ENCODE measurements at regions not wholly inside any gene's neighbourhood (a gene's known extent, or its start where the extent isn't known, plus 50 kb on each side); places are given as distances from the start of the nearest gene placed in this dataset.

DNA sequence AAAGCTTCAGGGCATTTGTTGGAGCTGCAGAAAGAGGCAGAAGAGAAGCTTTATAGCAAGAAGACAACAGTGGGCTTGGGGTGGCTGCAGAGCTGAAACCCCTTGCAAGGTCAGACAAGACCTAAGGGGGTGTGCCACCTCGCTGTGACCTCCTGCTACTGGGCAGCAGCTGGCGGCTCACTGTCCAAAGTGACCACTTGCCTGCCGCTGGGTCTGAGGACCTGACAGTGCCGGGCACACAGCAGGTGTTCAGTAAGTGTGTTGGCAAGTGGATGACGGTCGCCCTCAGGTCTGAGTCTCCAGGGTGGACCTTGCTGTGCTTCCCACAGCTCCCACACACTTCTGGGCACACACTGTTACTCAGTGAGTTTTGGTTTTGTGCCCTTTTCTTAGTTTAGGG lies 336.5 kb downstream of the C16orf95 start:
- Histone ChIP-seq H3K4me3 (no peak overlapping the region), H3K27me3 (replicated peaks in 1 of 2; ENCODE audit: control insufficient read depth in 2 of 2, insufficient read depth in 2 of 2, low read length in 1 of 2) (no peaks in the 10 kb centered on the region), H2AFZ (ENCODE audit: control insufficient read depth, low read depth, low read length) (no peak overlapping the region), H3K79me2 (ENCODE audit: control insufficient read depth, insufficient read depth, low read length) (no peaks in the 10 kb centered on the region), H3K27ac (ENCODE audit: control insufficient read depth, insufficient read depth) (no peak overlapping the region), H3K9me3 (replicated peaks; ENCODE audit: control insufficient read depth, insufficient read depth, low read length) (no peaks in the 10 kb centered on the region; the same call in 2 of the 3 replicates), H3K4me1 (ENCODE audit: control insufficient read depth, insufficient read depth, low read length) (no peaks in the 10 kb centered on the region), H3K36me3 (ENCODE audit: control insufficient read depth in 2 of 2, insufficient read depth in 2 of 2, low read length in 1 of 2) (no peaks in the 10 kb centered on the region), H4K20me1 (ENCODE audit: control insufficient read depth, insufficient read depth) (no peaks in the 10 kb centered on the region), H3K9ac (ENCODE audit: control insufficient read depth, insufficient read depth, low read length) (no peak overlapping the region), H3K4me2 (ENCODE audit: control insufficient read depth, insufficient read depth) (no peak overlapping the region)
- ATAC-seq (no peak), DNase-seq (ENCODE audit: low read depth, low spot score) (no peak), FAIRE-seq (no peak)
- ChIA-PET POLR2A (no interaction called here), RAD21 (ENCODE audit: unreplicated experiment) (no interaction called here), SMC1A (ENCODE audit: uncharacterized antibody, unreplicated experiment) (no interaction called here), CTCF (no interaction called here)
- in situ Hi-C loops (cut with MboI) (no loop called here), intact Hi-C loops (cut with micrococcal nuclease; ENCODE audit: unreplicated experiment) (no loop called here)
- no TSS peak for BruUV-seq (replicated peaks)
- TF ChIP-seq ZNF24 (IDR thresholded peaks at IDR 0.05) (no peak), ETV6 (conservative IDR thresholded peaks at IDR 0.05 in 1 of 2, IDR thresholded peaks at IDR 0.05 in 1 of 2; ENCODE audit: borderline replicate concordance in 1 of 2, low read depth in 1 of 2) (no peak), ZSCAN29 (IDR thresholded peaks at IDR 0.05) (no peak), TAF1 (IDR thresholded peaks at IDR 0.05; ENCODE audit: borderline replicate concordance, low read depth, low read length) (no peak), CBFB (IDR thresholded peaks at IDR 0.05; ENCODE audit: low read depth) (no peak), MYB (IDR thresholded peaks at IDR 0.05; ENCODE audit: borderline replicate concordance, low read depth, low read length) (no peak), TCF12 (IDR thresholded peaks at IDR 0.05; ENCODE audit: low read depth, low read length) (no peak), TCF3 (IDR thresholded peaks at IDR 0.05; ENCODE audit: borderline replicate concordance, insufficient read depth, low read depth, low read length) (no peak), ZZZ3 (IDR thresholded peaks at IDR 0.05; ENCODE audit: control insufficient read depth, insufficient read length, low read depth) (no peak), NFIC (IDR thresholded peaks at IDR 0.05; ENCODE audit: low read depth, low read length) (no peak), MYC (IDR thresholded peaks at IDR 0.05; ENCODE audit: insufficient read depth, insufficient read length, insufficient replicate concordance, low read length, severe bottlenecking) (no peak)
- TF ChIP-seq, protein P1, sequence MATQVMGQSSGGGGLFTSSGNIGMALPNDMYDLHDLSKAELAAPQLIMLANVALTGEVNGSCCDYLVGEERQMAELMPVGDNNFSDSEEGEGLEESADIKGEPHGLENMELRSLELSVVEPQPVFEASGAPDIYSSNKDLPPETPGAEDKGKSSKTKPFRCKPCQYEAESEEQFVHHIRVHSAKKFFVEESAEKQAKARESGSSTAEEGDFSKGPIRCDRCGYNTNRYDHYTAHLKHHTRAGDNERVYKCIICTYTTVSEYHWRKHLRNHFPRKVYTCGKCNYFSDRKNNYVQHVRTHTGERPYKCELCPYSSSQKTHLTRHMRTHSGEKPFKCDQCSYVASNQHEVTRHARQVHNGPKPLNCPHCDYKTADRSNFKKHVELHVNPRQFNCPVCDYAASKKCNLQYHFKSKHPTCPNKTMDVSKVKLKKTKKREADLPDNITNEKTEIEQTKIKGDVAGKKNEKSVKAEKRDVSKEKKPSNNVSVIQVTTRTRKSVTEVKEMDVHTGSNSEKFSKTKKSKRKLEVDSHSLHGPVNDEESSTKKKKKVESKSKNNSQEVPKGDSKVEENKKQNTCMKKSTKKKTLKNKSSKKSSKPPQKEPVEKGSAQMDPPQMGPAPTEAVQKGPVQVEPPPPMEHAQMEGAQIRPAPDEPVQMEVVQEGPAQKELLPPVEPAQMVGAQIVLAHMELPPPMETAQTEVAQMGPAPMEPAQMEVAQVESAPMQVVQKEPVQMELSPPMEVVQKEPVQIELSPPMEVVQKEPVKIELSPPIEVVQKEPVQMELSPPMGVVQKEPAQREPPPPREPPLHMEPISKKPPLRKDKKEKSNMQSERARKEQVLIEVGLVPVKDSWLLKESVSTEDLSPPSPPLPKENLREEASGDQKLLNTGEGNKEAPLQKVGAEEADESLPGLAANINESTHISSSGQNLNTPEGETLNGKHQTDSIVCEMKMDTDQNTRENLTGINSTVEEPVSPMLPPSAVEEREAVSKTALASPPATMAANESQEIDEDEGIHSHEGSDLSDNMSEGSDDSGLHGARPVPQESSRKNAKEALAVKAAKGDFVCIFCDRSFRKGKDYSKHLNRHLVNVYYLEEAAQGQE (IDR thresholded peaks at IDR 0.05; ENCODE audit: low read depth, low read length) = no peak
- TF ChIP-seq, protein P2, sequence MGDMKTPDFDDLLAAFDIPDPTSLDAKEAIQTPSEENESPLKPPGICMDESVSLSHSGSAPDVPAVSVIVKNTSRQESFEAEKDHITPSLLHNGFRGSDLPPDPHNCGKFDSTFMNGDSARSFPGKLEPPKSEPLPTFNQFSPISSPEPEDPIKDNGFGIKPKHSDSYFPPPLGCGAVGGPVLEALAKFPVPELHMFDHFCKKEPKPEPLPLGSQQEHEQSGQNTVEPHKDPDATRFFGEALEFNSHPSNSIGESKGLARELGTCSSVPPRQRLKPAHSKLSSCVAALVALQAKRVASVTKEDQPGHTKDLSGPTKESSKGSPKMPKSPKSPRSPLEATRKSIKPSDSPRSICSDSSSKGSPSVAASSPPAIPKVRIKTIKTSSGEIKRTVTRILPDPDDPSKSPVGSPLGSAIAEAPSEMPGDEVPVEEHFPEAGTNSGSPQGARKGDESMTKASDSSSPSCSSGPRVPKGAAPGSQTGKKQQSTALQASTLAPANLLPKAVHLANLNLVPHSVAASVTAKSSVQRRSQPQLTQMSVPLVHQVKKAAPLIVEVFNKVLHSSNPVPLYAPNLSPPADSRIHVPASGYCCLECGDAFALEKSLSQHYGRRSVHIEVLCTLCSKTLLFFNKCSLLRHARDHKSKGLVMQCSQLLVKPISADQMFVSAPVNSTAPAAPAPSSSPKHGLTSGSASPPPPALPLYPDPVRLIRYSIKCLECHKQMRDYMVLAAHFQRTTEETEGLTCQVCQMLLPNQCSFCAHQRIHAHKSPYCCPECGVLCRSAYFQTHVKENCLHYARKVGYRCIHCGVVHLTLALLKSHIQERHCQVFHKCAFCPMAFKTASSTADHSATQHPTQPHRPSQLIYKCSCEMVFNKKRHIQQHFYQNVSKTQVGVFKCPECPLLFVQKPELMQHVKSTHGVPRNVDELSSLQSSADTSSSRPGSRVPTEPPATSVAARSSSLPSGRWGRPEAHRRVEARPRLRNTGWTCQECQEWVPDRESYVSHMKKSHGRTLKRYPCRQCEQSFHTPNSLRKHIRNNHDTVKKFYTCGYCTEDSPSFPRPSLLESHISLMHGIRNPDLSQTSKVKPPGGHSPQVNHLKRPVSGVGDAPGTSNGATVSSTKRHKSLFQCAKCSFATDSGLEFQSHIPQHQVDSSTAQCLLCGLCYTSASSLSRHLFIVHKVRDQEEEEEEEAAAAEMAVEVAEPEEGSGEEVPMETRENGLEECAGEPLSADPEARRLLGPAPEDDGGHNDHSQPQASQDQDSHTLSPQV (IDR thresholded peaks at IDR 0.05) = no peak
- 34% methylated on average over 6 of the region's 6 CpGs for WGBS (ENCODE audit: insufficient coverage, insufficient replicate concordance, low lambda C conversion rate, missing lambda C conversion rate)
